ENCODE measurements at regions not wholly inside any gene's neighbourhood (a gene's known extent, or its start where the extent isn't known, plus 50 kb on each side); places are given as distances from the start of the nearest gene placed in this dataset.

- no peak for DNase-seq
These were observed 50.8 kb upstream of the JAG1 start for GRCh38 chr20:10724449-10725173.

- DNase-seq = no peak
These were observed 55.3 kb upstream of the JAG1 start for GRCh38 chr20:10728873-10729670.

GRCh38 chr20:10729785-10730184 is 56.0 kb upstream of the JAG1 start:
- no peak for DNase-seq

GRCh38 chr20:10730629-10731183 is 56.9 kb upstream of the JAG1 start:
- no peak for DNase-seq

- DNase-seq = no peak
These were observed 57.6 kb upstream of the JAG1 start for GRCh38 chr20:10731190-10731965.

GRCh38 chr20:10733122-10733521 is 59.3 kb upstream of the JAG1 start:
- DNase-seq = no peak

- no peak for DNase-seq
These were observed 61.6 kb upstream of the JAG1 start for GRCh38 chr20:10735195-10735949.

- DNase-seq = no peak
These were observed 65.3 kb upstream of the JAG1 start for GRCh38 chr20:10739134-10739533.

GRCh38 chr20:10739566-10739965 is 65.8 kb upstream of the JAG1 start:
- DNase-seq = no peak

- DNase-seq = no peak
These were observed 67.3 kb upstream of the JAG1 start for GRCh38 chr20:10741060-10741459.

- no peak for DNase-seq
These were observed 72.0 kb upstream of the JAG1 start for GRCh38 chr20:10745790-10746189.

- no peak for DNase-seq
These were observed 73.2 kb upstream of the JAG1 start for GRCh38 chr20:10747019-10747418.

- no peak for DNase-seq
These were observed 75.3 kb upstream of the JAG1 start for GRCh38 chr20:10749084-10749483.

GRCh38 chr20:10752206-10752605 is 78.4 kb upstream of the JAG1 start:
- no peak for DNase-seq

- no peak for DNase-seq
These were observed 81.0 kb upstream of the JAG1 start for GRCh38 chr20:10754824-10755223.

- no peak for DNase-seq
These were observed 84.6 kb upstream of the JAG1 start for GRCh38 chr20:10758446-10758845.

GRCh38 chr20:10761232-10761631 is 87.4 kb upstream of the JAG1 start:
- DNase-seq = peak in 27 of 58 donors; percentile 0 to 62 (median 12)

GRCh38 chr20:10761786-10762185 is 88.0 kb upstream of the JAG1 start:
- DNase-seq = no peak

GRCh38 chr20:10762216-10762615 is 88.4 kb upstream of the JAG1 start:
- no peak for DNase-seq

GRCh38 chr20:10763112-10763511 is 89.3 kb upstream of the JAG1 start:
- no peak for DNase-seq

- DNase-seq = no peak
These were observed 95.9 kb upstream of the JAG1 start for GRCh38 chr20:10769700-10770099.
